Caco-2 (cell line): ENCODE measurements at regions not wholly inside any gene's neighbourhood (a gene's known extent, or its start where the extent isn't known, plus 50 kb on each side); places are given as distances from the start of the nearest gene placed in this dataset.

Source experiments
- BruUV-seq: library from RNA; stranded (reverse); fragments of 400-500 nt; replicated peaks from 2 replicates; lab custom pipeline; 2021; lab: Mats Ljungman, UMichigan
- CTCF ChIA-PET: fragments of 300-600 bp; sonication (Branson Sonifier 250); formaldehyde crosslinking; loops from one replicate; lab custom pipeline; 2022; ENCODE audit warnings: antibody characterized with exemption; lab: Charles Lee
- POLR2A ChIA-PET: fragments of 300-600 bp; sonication (Branson Sonifier 250); formaldehyde crosslinking; loops from one replicate; lab custom pipeline; 2022; ENCODE audit warnings: antibody characterized with exemption; lab: Charles Lee
- DNase-seq, 2 experiments: peaks; one replicate each; pipeline versions ENCODE4 v3.0.0 to v3.0.0-alpha.2; 2020 to 2022
- H3K27me3 ChIP-seq: replicated peaks from 2 replicates; pipeline ENCODE4 v1.6.0; 2011; ENCODE audit warnings: low read length; ENCODE audit not compliant: control insufficient read depth, insufficient read depth
- H3K36me3 ChIP-seq: 2 replicates; pipeline ENCODE4 v1.5.1; 2011; ENCODE audit warnings: low read length; ENCODE audit not compliant: control insufficient read depth, insufficient read depth
- H3K4me1 ChIP-seq: fragments of 250-450 bp; sonication (Bioruptor Pico); 2 replicates; pipeline ENCODE4 v1.5.1; 2020; ENCODE audit warnings: mild to moderate bottlenecking
- H3K4me3 ChIP-seq: 2 replicates; pipeline ENCODE4 v1.5.1; 2011; ENCODE audit warnings: low read depth, mild to moderate bottlenecking, control low read depth, low read length
- H3K9me3 ChIP-seq: fragments of 250-450 bp; sonication (Bioruptor Pico); 2 replicates; pipeline ENCODE4 v1.5.1; 2020; ENCODE audit warnings: mild to moderate bottlenecking, moderate library complexity
- H3K27ac Mint-ChIP-seq: one replicate; pipeline ENCODE4 v1.8.0; 2022; ENCODE audit warnings: mixed read lengths; ENCODE audit not compliant: unreplicated experiment
- H3K27me3 Mint-ChIP-seq: one replicate; pipeline ENCODE4 v1.8.0; 2022; ENCODE audit warnings: mixed read lengths; ENCODE audit not compliant: insufficient read depth, unreplicated experiment
- H3K36me3 Mint-ChIP-seq: one replicate; pipeline ENCODE4 v1.8.0; 2022; ENCODE audit warnings: mild to moderate bottlenecking, mixed read lengths; ENCODE audit not compliant: insufficient read depth, unreplicated experiment
- H3K4me1 Mint-ChIP-seq: one replicate; pipeline ENCODE4 v1.8.0; 2022; ENCODE audit warnings: low read depth, mixed read lengths; ENCODE audit not compliant: unreplicated experiment
- H3K4me3 Mint-ChIP-seq: one replicate; pipeline ENCODE4 v1.8.0; 2022; ENCODE audit warnings: mild to moderate bottlenecking, moderate library complexity, mixed read lengths; ENCODE audit not compliant: unreplicated experiment
- H3K9me3 Mint-ChIP-seq: one replicate; pipeline ENCODE4 v1.8.0; 2022; ENCODE audit warnings: mixed read lengths; ENCODE audit not compliant: unreplicated experiment
- CTCF ChIP-seq, 2 experiments: fragments of 200-600 bp in 1 of 2; IDR thresholded peaks; 1 replicate in 1 of 2; 2 replicates in 1 of 2; pipeline versions ENCODE4 v1.5.1 to v1.8.0; 2011 to 2022; ENCODE audit warnings: antibody characterized with exemption in 1 of 2, control low read depth in 1 of 2, inconsistent platforms in 1 of 2, low read depth in 1 of 2, low read length in 1 of 2, mild to moderate bottlenecking in 1 of 2, moderate library complexity in 1 of 2; ENCODE audit not compliant: insufficient read depth in 1 of 2, severe bottlenecking in 1 of 2, unreplicated experiment in 1 of 2
- intact Hi-C: fragments of 100-400 bp; cut with micrococcal nuclease; formaldehyde crosslinking; loops from one replicate; pipeline ENCODE4 v1.10.0; 2022; ENCODE audit not compliant: unreplicated experiment

DNA sequence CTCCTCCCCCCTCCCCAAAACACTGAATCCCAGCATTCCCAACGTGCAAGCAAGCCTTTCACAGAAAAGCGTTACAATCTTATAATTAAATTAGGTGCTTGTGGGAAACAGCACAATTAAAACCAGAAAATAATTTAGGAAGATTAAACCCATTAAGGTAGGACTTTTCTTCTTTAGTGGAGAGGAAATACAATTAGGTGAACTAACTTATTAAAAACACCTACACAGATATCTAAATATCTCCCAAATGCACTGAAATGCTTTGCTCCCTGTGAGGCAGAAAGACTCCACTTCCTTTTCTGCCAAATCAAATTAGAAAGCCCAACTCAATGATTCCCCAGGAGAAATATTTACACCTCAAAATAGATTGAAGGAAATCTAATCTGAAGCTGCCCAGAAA, 60.9 kb upstream of the ETS2 start:
- Mint-ChIP-seq H3K27me3 (no peaks in the 10 kb centered on the region), H3K4me1 (peaks cover 10% of the 10 kb centered on the region), H3K27ac (no peak overlapping the region), H3K4me3 (no peak overlapping the region), H3K36me3 (peaks cover 8% of the 10 kb centered on the region), H3K9me3 (peaks cover 10% of the 10 kb centered on the region)
- Histone ChIP-seq H3K9me3 (no peaks in the 10 kb centered on the region), H3K36me3 (no peaks in the 10 kb centered on the region), H3K4me3 (no peak overlapping the region), H3K4me1 (peaks cover 14% of the 10 kb centered on the region), H3K27me3 (no peaks in the 10 kb centered on the region)
- CTCF ChIA-PET: no interaction called here
- BruUV-seq: no TSS peak
- intact Hi-C loops: no loop called here
- no peak for TF ChIP-seq CTCF (IDR thresholded peaks at IDR 0.05; ENCODE audit: insufficient read depth in 1 of 2, low read depth in 1 of 2, low read length in 1 of 2, severe bottlenecking in 1 of 2, unreplicated experiment in 1 of 2)
- DNase-seq: no peak
- POLR2A ChIA-PET: no interaction called here

GRCh38 chr21:38747810-38748209, 57.9 kb upstream of the ETS2 start:
- Mint-ChIP-seq H3K4me1 (peaks cover 10% of the 10 kb centered on the region), H3K9me3 (peaks cover 10% of the 10 kb centered on the region), H3K27ac (no peak overlapping the region), H3K27me3 (no peaks in the 10 kb centered on the region), H3K4me3 (no peak overlapping the region), H3K36me3 (peaks cover 8% of the 10 kb centered on the region)
- no peaks in the 10 kb centered on the region for H3K9me3 ChIP-seq
- no peaks in the 10 kb centered on the region for H3K27me3 ChIP-seq
- intact Hi-C loops: no loop called here
- ChIA-PET CTCF (no interaction called here), POLR2A (no interaction called here)
- TF ChIP-seq CTCF (IDR thresholded peaks at IDR 0.05; ENCODE audit: insufficient read depth in 1 of 2, low read depth in 1 of 2, low read length in 1 of 2, severe bottlenecking in 1 of 2, unreplicated experiment in 1 of 2): no peak
- H3K36me3 ChIP-seq: no peaks in the 10 kb centered on the region
- no peak overlapping the region for H3K4me3 ChIP-seq
- peaks cover 9% of the 10 kb centered on the region; the same call in 1 of the 2 replicates for H3K4me1 ChIP-seq
- DNase-seq: no peak
- no TSS peak for BruUV-seq

DNA sequence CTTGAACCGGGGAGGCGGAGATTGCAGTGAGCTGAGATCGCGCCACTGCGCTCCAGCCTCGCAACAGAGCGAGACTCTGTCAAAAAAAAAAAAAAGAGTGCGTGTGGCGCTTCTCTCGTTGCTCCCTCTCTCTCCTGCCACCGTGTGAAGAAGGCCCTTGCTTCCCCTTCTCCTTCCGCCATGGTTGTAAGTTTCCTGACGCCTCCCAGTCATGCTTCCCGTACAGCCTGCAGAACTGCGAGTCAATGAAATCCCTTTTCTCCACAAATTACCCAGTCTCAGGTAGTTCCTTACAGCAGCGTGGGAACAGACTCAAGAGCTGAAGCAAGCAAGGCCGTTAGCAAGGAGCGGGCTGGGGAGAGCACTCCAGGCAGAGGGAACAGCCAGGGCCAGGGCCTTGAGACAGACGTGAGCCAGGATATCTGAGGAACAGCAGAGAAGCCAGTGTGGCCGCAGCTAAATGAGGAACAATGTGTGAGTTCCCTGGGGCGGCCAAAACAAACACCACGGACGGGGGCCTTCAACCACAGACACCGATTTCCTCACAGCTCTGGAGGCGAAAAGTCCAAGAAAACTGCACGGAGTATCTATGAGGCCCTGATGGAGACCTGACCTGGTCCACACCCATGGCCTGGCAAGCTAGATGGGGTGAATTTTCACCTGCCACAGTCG, 54.2 kb upstream of the ETS2 start:
- POLR2A ChIA-PET: no interaction called here
- Mint-ChIP-seq H3K27ac (no peak overlapping the region), H3K27me3 (no peaks in the 10 kb centered on the region), H3K4me1 (peaks cover 16% of the 10 kb centered on the region), H3K9me3 (peaks cover 7% of the 10 kb centered on the region), H3K4me3 (no peak overlapping the region), H3K36me3 (peaks cover 18% of the 10 kb centered on the region)
- intact Hi-C loops: no loop called here
- CTCF ChIA-PET: no interaction called here
- BruUV-seq: no TSS peak
- Histone ChIP-seq H3K4me3 (no peak overlapping the region), H3K4me1 (peaks cover 19% of the 10 kb centered on the region), H3K9me3 (no peaks in the 10 kb centered on the region), H3K36me3 (no peaks in the 10 kb centered on the region), H3K27me3 (no peaks in the 10 kb centered on the region)
- no peak for DNase-seq
- no peak for TF ChIP-seq CTCF (IDR thresholded peaks at IDR 0.05; ENCODE audit: insufficient read depth in 1 of 2, low read depth in 1 of 2, low read length in 1 of 2, severe bottlenecking in 1 of 2, unreplicated experiment in 1 of 2)
